AG04450 (cell line): ENCODE measurements at regions not wholly inside any gene's neighbourhood (a gene's known extent, or its start where the extent isn't known, plus 50 kb on each side); places are given as distances from the start of the nearest gene placed in this dataset.

ENCODE experiments used
- CTCF ChIA-PET: fragments of 300-600, 350-600 bp; formaldehyde crosslinking; extraction: SDS; loops from one replicate; lab custom pipeline; 2022; ENCODE audit warnings: antibody characterized with exemption, inconsistent platforms; lab: Charles Lee
- POLR2A ChIA-PET: fragments of 350-600 bp; formaldehyde crosslinking; extraction: SDS; loops from one replicate; lab custom pipeline; 2021; ENCODE audit warnings: antibody characterized with exemption, inconsistent platforms; lab: Yijun Ruan, JAX
- DNase-seq: peaks from one replicate; pipeline ENCODE4 v3.0.0-alpha.2; 2011; ENCODE audit warnings: low read depth, low spot score
- H3K27ac ChIP-seq: one replicate; pipeline ENCODE4 v1.5.1; 2012; ENCODE audit warnings: low read depth, low read length, control low read depth
- H3K27me3 ChIP-seq: one replicate; pipeline ENCODE4 v1.6.0; 2012; ENCODE audit warnings: low read length; ENCODE audit not compliant: control insufficient read depth, insufficient read depth
- H3K4me3 ChIP-seq: 2 replicates; pipeline ENCODE4 v1.5.1; 2011; ENCODE audit warnings: mild to moderate bottlenecking, low read depth, low read length, control low read depth
- H3K9me3 ChIP-seq: 2 replicates; pipeline ENCODE4 v1.5.1; 2012; ENCODE audit warnings: low read length; ENCODE audit not compliant: control insufficient read depth, insufficient read depth
- TF ChIP-seq, protein P1 (sequence below): IDR thresholded peaks from 2 replicates; pipeline ENCODE4 v1.5.1; 2011; ENCODE audit warnings: low read depth, low read length, control low read depth, inconsistent platforms

DNA sequence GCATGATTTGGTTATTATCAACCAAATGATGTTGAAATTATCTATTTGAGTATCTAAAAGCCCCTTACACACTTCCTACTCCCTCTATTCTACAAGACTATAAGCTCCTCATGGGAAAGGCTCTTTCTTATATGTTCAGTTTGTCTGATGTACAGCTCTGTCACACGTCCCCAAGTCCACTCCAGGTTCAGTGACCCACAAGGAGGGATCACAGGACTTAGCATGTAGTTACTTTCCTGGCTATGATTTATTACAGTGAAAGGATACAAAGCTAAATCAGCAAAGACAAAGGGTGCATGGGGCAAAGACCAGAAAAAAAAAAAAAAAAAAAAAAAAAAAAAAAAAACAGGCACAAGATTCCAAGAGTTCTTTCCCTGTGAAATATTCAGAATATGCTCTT is 125.6 kb upstream of the TMEM106B start:
- no peaks in the 10 kb centered on the region for H3K27me3 ChIP-seq
- ChIA-PET CTCF (no interaction called here), POLR2A (no interaction called here)
- no peaks in the 10 kb centered on the region for H3K9me3 ChIP-seq
- H3K27ac ChIP-seq, result no peak overlapping the region
- no peak for DNase-seq
- TF ChIP-seq, protein P1, sequence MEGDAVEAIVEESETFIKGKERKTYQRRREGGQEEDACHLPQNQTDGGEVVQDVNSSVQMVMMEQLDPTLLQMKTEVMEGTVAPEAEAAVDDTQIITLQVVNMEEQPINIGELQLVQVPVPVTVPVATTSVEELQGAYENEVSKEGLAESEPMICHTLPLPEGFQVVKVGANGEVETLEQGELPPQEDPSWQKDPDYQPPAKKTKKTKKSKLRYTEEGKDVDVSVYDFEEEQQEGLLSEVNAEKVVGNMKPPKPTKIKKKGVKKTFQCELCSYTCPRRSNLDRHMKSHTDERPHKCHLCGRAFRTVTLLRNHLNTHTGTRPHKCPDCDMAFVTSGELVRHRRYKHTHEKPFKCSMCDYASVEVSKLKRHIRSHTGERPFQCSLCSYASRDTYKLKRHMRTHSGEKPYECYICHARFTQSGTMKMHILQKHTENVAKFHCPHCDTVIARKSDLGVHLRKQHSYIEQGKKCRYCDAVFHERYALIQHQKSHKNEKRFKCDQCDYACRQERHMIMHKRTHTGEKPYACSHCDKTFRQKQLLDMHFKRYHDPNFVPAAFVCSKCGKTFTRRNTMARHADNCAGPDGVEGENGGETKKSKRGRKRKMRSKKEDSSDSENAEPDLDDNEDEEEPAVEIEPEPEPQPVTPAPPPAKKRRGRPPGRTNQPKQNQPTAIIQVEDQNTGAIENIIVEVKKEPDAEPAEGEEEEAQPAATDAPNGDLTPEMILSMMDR, result no peak
- H3K4me3 ChIP-seq, result no peak overlapping the region

DNA sequence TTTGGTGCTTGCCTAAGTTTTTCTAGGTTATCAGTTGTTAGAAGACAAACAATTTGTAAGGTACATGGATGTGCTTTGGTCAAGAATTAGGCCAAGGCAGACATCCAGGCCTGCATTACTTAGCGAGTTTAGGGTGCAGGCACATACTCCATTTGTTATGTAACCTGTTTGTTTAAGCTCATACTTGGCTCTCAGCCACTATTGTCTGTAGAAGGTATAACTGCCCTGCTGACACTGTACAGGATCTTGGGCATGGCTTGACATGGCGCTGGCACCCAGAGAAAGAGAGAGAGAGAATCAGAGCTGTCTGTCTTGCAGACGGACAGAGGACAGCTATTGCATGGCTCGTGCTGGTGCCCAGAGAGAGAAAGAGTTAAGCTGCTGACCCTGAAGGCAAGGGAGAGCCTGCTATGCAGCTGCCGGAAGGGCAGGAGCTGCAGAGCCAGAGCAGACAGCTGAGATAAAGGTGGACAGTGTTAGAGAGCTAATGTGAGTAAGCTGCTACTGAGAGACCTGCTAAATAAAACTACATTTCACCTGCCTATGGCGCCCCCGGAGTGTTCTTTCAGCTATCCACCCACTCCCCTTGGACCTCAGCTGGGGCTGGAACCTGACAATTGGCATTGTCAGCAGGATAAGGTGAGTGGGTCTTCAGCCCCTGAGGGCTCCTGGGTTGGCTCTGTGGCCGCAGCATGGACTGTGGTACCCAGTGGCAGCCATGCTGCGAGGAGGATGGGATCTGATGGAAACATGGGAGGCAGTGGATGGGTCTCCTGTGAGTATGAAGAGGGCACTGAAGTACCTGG is 120.9 kb upstream of the TMEM106B start:
- no peak overlapping the region for H3K27ac ChIP-seq
- POLR2A ChIA-PET, result no interaction called here
- no peak for DNase-seq

DNA sequence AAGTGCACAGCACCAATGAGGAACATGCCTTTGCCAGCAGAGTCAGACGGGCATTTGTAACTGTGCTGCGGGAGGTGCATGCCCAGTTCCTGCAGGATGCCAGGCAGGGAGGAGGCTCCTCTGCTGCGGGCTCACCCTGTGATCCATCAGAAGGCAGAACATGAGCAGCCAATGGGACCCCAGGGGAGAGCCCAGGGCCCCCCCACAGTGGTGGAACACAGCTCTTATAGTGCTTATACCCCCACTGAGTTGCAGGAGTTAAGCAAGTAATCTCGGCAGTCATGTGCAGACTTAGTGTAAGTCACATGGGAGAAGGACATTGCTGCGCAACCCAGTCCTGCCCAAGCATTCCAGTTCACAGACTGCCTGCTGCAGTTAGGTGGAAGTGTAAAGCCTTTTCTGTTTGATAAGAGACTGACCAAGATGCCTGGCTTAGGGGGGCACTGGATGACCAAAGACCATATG is 120.3 kb upstream of the TMEM106B start:
- CTCF ChIA-PET, result interaction anchor here (1.2 kb wide), 1 partner anchor 154 kb away, joined by 3 read pairs; no protein-coding TSS in a partner anchor

More for the DNA sequence above, 120.9 kb upstream of the TMEM106B start:
- Histone ChIP-seq H3K4me3 (no peak overlapping the region), H3K27me3 (no peaks in the 10 kb centered on the region), H3K9me3 (no peaks in the 10 kb centered on the region)
- CTCF ChIA-PET, result no interaction called here
- TF ChIP-seq, protein P1, result no peak

DNA sequence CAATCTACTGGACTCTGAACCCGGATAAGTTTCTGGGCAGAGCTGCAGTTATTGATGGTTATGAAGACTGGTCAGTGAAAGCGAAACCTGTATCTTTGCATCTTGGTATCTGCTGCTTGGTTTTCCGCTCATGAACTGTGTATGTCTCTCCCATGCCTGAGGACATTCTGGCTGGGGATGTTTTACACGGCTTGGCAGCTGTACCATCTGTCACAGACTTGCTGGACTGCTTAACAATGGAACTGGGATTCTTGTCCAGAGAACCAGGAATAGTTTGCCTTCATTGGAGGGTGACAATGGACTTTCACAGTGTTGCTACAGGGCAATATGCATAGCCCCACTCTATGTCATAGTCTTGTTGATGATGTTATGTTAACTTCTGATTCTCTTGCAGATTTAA is 119.9 kb upstream of the TMEM106B start:
- Histone ChIP-seq H3K27me3 (no peaks in the 10 kb centered on the region), H3K4me3 (no peak overlapping the region), H3K9me3 (no peaks in the 10 kb centered on the region), H3K27ac (no peak overlapping the region)
- CTCF ChIA-PET, result interaction anchor here (1.2 kb wide), 1 partner anchor 154 kb away, joined by 3 read pairs; no protein-coding TSS in a partner anchor
- no peak for DNase-seq
- TF ChIP-seq, protein P1, result no peak
- POLR2A ChIA-PET, result no interaction called here

More for the DNA sequence above, 120.3 kb upstream of the TMEM106B start:
- TF ChIP-seq, protein P1, result no peak
- Histone ChIP-seq H3K27me3 (no peaks in the 10 kb centered on the region), H3K27ac (no peak overlapping the region), H3K4me3 (no peak overlapping the region), H3K9me3 (no peaks in the 10 kb centered on the region)
- DNase-seq, result no peak
- POLR2A ChIA-PET, result no interaction called here

DNA sequence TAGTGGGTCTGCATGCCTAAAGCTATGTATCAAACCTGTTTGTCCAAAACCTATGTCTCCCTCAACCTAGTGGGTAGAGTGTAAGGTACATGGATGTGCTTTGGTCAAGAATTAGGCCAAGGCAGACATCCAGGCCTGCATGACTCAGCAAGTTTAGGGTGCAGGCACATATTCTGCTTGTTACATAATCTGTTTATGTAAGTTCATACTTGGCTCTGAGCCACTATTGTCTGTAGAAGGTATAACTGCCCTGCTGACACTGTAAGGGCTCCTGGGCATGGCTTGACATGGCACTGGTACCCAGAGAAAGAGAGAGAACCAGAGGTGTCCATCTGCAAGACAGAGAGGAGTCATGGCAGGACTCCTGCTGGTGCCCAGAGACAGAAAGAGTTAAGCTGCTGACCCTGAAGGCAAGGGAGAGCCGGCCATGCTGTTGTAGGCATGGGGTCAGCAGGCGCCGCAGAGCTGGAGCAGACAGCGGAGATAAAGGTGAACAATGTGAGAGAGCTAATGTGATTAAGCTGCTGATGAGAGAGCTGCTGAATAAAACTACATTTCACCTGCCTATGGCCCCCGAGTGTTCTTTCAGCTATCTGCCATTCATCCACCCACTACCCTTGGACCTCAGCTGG is 118.5 kb upstream of the TMEM106B start:
- no peaks in the 10 kb centered on the region for H3K27me3 ChIP-seq
- DNase-seq, result no peak
- ChIA-PET POLR2A (no interaction called here), CTCF (no interaction called here)
- no peak overlapping the region for H3K4me3 ChIP-seq
- TF ChIP-seq, protein P1, result no peak
- H3K9me3 ChIP-seq, result no peaks in the 10 kb centered on the region
- no peak overlapping the region for H3K27ac ChIP-seq
